Fibroblast of villous mesenchyme (primary cell): ENCODE measurements at regions not wholly inside any gene's neighbourhood (a gene's known extent, or its start where the extent isn't known, plus 50 kb on each side); places are given as distances from the start of the nearest gene placed in this dataset.
A peak's percentile ranks its signal among the peaks of the same experiment; 100 is the strongest.

Experiments
- DNase-seq: peaks from one replicate; pipeline ENCODE4 v3.0.0-alpha.2; 2010; ENCODE audit warnings: low read depth
- H3K4me3 ChIP-seq: 2 replicates; pipeline ENCODE4 v1.5.1; 2011; ENCODE audit warnings: low read depth, mild to moderate bottlenecking, low read length
- CTCF ChIP-seq: IDR thresholded peaks from 2 replicates; pipeline ENCODE4 v1.5.1; 2012; ENCODE audit warnings: low read depth, mild to moderate bottlenecking, low read length; ENCODE audit not compliant: insufficient read depth

- no peak for DNase-seq
- no peak overlapping the region for H3K4me3 ChIP-seq
- no peak for TF ChIP-seq CTCF
These were observed 78.1 kb upstream of the PJA2 start for GRCh38 chr5:109487753-109488420.

- no peak for DNase-seq
- TF ChIP-seq CTCF: no peak
These were observed 76.5 kb upstream of the PJA2 start for GRCh38 chr5:109486200-109486804.

GRCh38 chr5:109485030-109485429, 75.3 kb upstream of the PJA2 start:
- DNase-seq: peak; percentile 8
- no peak overlapping the region for H3K4me3 ChIP-seq
- no peak for TF ChIP-seq CTCF

More at GRCh38 chr5:109486200-109486804, 76.5 kb upstream of the PJA2 start:
- H3K4me3 ChIP-seq: no peak overlapping the region

GRCh38 chr5:109484597-109484996, 74.8 kb upstream of the PJA2 start:
- no peak for DNase-seq
- TF ChIP-seq CTCF: no peak
- H3K4me3 ChIP-seq: no peak overlapping the region

- H3K4me3 ChIP-seq: no peak overlapping the region
- TF ChIP-seq CTCF: no peak
- DNase-seq: no peak
These were observed 73.7 kb upstream of the PJA2 start for GRCh38 chr5:109483395-109483971.

GRCh38 chr5:109482748-109483147, 73.0 kb upstream of the PJA2 start:
- H3K4me3 ChIP-seq: no peak overlapping the region
- no peak for TF ChIP-seq CTCF
- no peak for DNase-seq
